Urothelium cell line (cell line): ENCODE measurements at regions not wholly inside any gene's neighbourhood (a gene's known extent, or its start where the extent isn't known, plus 50 kb on each side); places are given as distances from the start of the nearest gene placed in this dataset.

Experiments
- DNase-seq: peaks from one replicate; pipeline ENCODE4 v3.0.0; 2011; ENCODE audit warnings: low spot score, mixed read lengths
- FAIRE-seq: peaks from 2 replicates; lab custom pipeline; 2011; peaks lifted over from hg19 to GRCh38; lab: Jason Lieb, UNC

GRCh38 chr6:139871803-139872510, 497.5 kb upstream of the CITED2 start:
- FAIRE-seq: no peak
- DNase-seq: no peak

GRCh38 chr6:139871165-139871710, 496.8 kb upstream of the CITED2 start:
- DNase-seq (no peak), FAIRE-seq (no peak)

GRCh38 chr6:139868576-139868975, 494.1 kb upstream of the CITED2 start:
- DNase-seq (no peak), FAIRE-seq (no peak)

DNA sequence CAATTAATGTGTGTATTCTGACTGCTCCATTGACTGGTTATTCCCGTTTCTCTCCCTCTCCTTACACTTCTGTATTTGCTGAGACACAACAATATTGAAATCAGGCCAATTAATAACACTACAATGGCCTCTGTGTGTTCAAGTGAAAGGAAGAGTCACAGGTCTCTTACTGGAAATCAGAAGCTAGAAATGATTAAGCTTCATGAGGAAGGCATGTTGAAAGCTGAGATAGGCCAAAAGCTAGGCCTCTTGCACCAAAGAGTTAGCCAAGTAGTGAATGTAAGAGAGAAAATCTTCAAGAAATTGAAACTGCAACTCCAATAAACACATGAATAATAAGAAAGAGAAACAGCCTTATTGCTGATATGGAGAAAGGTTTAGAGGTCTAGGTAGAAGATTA, 489.5 kb upstream of the CITED2 start:
- no peak for FAIRE-seq
- no peak for DNase-seq

- FAIRE-seq (no peak), DNase-seq (no peak)
Observed at GRCh38 chr6:139863346-139863745, 488.9 kb upstream of the CITED2 start.

DNA sequence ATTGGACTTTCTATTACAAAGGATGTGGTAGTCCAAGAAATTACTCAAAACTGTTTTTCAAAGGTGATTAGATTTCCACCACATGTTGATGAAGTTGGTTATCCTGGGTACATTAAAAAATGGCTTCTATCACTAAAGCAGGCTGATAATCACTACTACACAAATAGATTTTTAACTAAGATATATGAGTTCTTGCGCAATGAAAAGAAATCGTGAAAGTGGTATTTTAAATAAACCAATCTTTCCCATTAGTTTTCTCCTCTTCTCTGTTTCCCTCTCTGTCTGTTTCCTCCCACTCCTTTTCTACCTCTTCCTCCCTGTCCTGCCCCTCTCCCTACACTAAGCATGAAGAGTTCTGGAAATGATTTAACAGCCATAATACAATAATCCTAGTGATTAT, 487.9 kb upstream of the CITED2 start:
- DNase-seq (no peak), FAIRE-seq (no peak)

DNA sequence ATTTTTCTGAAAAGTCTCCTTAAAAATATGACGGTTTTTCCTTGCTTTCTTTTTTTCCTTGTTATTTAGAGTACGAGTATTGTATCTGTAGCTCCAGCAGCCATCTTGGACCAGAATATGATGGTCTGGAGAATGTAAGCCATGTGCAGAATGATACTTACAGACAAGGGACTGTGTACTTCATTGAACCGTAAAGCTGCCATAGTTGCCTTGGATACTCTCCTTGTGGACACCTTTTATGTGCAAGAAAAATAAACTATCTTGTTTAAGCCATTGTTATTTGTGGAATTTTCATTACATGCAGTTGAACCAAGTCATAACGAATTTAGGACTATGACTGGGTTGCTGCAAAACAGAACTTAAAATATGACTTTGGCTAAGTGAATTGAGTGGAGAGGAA, 485.8 kb upstream of the CITED2 start:
- DNase-seq (no peak), FAIRE-seq (no peak)

DNA sequence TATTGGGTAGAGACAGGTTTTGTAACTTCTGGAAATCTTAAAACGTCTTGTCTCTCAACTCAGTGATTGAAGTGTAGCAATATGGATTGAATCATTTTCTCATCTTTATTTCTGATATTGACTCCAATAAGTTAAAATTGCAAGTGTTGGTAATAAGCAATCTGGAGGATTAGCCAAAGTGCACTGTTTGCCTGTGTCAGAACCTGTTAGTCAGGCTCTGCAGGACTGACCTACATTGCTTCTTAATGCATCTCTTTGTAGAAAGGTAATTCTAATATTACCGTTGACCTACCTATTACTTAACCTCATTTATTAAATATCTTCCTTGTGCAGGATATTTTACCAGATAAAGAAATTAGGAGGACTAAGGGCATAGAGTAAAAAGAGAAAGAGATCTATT, 484.0 kb upstream of the CITED2 start:
- FAIRE-seq: no peak
- DNase-seq: no peak

GRCh38 chr6:139857143-139857542, 482.7 kb upstream of the CITED2 start:
- FAIRE-seq: no peak
- no peak for DNase-seq

- DNase-seq (no peak), FAIRE-seq (no peak)
Observed at GRCh38 chr6:139856562-139856961, 482.1 kb upstream of the CITED2 start.

GRCh38 chr6:139855671-139856311, 481.3 kb upstream of the CITED2 start:
- no peak for FAIRE-seq
- no peak for DNase-seq

DNA sequence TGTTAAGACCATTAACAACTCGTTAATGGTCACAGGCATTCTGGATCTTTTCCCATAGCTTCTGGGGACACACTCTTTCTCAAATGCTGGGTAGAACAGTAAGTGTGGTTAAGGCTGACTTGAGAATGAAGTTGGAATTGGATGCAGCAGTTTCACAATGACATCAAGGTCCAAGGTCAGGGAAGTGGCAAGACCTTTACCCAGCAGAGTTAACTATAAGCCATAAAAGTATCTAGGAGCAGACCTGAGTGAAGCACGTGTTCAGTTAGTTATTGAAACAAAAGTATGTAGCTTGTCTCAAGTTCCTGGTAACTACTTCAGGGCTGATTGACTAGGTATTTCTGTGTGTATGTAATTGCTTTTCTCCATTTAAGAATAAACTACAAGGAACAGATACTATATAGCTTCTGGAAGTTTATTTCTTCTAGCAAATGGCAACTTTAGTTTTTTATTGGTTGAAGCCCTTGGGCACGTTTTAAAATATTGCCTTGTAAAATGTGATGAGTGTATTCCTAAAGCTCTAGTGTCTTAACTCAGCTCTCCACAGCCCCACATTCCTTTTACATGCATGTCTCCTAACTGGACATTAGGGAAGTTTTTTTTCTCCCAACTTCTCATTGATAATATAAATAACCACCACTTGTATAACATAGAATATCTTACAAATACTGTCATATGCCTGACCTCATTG, 479.0 kb upstream of the CITED2 start:
- FAIRE-seq (no peak), DNase-seq (no peak)

DNA sequence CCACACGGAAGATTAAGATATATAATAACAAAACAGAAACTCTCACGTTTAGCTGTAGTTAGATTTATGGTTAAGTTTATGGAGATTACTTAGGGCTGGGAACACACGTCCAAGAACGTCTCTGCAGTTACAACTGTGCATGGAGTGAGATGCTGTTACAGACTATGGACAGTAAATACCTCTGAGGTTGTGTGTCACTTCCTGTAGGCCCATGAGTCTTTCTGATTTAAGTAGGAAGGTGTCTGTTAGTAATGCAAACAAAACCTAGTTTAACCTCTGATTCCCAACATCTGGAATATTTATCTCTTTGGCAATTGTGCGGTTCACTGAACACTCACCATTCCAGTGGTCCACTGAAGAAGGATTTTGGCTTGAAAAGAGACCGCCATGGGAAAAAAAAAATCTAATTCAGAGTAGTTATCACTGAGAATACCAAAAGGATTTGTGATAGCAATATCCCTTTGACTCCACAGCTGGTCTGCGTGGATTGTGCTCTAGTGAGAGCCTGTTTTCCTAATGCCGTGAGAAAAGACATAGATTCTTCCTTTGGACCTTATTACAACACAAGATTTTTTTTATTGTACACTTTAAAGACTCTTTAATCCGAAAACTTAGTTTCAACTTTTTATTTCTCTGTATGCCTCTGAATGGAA, 478.2 kb upstream of the CITED2 start:
- FAIRE-seq (no peak), DNase-seq (no peak)

- FAIRE-seq (no peak), DNase-seq (no peak)
Observed at GRCh38 chr6:139852067-139852466, 477.6 kb upstream of the CITED2 start.

DNA sequence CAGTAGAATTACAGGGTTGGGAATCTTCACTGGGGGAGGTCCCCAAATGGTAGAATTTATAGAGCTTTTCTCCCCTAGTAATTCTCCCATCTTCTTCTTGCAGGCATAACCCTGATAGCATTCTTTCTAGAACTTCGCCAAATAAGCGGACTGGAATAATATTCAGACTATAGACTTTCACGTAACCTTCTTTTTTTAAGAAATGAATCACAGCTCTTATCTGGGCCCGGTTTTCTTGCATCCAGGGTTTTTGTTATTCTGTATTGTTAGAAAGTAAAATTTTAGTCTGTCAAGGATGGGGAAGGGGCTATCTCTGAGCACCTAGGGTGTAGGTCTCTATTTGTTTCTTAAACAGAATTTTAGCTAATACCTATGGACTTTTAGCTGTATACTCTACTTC, 476.8 kb upstream of the CITED2 start:
- no peak for FAIRE-seq
- no peak for DNase-seq

GRCh38 chr6:139850512-139850911, 476.1 kb upstream of the CITED2 start:
- no peak for DNase-seq
- no peak for FAIRE-seq

DNA sequence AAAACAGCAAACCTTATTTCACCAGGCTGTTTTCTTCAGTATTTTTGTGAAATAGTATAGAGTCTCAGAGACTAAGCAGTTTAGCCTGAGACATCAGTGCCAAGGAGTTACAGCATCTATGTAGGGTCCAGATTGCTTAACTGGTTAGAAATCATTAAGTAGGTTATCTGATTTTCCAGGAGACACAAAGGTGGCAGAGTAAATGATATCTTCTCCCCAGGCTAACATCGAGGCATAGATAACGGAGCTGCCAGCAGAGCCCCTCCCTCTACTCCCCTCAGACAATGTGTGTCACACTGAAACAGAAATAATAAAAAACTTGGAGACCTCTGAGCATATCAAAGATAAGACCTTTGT, 473.0 kb upstream of the CITED2 start:
- no peak for FAIRE-seq

DNA sequence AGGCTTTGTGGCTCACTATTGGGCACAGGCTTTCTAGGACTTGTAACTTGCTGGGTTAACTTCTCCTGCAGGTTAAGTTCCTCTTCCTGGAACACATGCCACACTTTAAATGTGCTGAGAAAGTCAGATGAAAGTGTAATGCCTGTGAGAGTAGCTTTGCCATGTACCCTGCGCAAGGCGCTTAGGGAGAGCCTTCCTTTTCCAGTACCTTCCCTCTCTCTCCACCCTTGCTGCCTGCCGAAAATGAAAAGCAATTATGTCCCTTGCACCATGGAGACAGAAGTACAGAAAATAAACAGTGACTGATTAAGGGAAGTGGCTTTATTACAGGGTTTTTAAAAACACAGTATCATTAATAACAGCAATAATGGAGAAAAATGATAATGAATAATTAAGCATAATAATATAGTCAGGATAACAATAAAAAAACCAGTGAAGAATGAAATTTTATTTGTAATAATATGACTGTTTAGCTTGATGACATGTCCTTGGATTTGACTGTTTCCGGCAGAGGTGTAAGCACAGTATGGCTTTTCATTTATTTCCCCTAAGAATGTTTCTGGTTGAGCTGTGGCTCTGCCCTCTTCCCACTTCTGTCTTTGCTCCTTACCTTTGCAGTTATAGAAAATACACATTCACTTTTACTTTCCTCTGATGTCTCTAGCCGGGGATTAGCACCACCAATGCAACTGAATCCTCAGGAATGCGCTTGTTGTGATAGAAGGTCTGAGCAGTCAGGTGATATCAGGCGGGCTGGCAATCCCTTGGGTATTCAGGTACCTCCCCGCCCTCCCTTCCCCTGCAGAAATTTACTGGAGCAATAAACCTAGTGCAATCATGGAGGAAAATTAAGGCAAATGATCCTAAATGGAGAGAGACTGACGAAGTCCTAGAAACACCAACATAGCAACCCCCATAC, 472.3 kb upstream of the CITED2 start:
- FAIRE-seq: no peak
- DNase-seq: no peak

More for the DNA sequence above, 473.0 kb upstream of the CITED2 start:
- no peak for DNase-seq

- DNase-seq: no peak
- no peak for FAIRE-seq
Observed at GRCh38 chr6:139844907-139845306, 470.5 kb upstream of the CITED2 start.

- no peak for DNase-seq
- no peak for FAIRE-seq
Observed at GRCh38 chr6:139841794-139842215, 467.4 kb upstream of the CITED2 start.
